SU-DHL-6 (cell line): ENCODE measurements at regions not wholly inside any gene's neighbourhood (a gene's known extent, or its start where the extent isn't known, plus 50 kb on each side); places are given as distances from the start of the nearest gene placed in this dataset.

Experiments
- H2AFZ ChIP-seq: fragments of 200-600 bp; sonication (generic); 2 replicates; pipeline ENCODE4 v1.6.1; 2014; ENCODE audit warnings: low read depth, mild to moderate bottlenecking, moderate library complexity, mixed read lengths, antibody characterized with exemption, low read length; ENCODE audit not compliant: severe bottlenecking
- H3F3A ChIP-seq: fragments of 200-600 bp; shearing (Covaris generic); 2 replicates; pipeline ENCODE4 v1.6.0; 2016; ENCODE audit warnings: antibody characterized with exemption, mild to moderate bottlenecking; ENCODE audit not compliant: insufficient read depth
- H3K27ac ChIP-seq: fragments of 200-600 bp; sonication (generic); 2 replicates; pipeline ENCODE4 v1.5.1; 2016; ENCODE audit warnings: low read depth, mild to moderate bottlenecking, low read length, moderate library complexity, mixed read lengths
- H3K27me3 ChIP-seq: fragments of 200-600 bp; sonication (generic), shearing (Covaris generic); 2 replicates; pipeline ENCODE4 v1.6.0; 2014; ENCODE audit warnings: mild to moderate bottlenecking, low read length
- H3K36me3 ChIP-seq: fragments of 200-600 bp; sonication (generic); 2 replicates; pipeline ENCODE4 v1.6.1; 2014; ENCODE audit warnings: mild to moderate bottlenecking, low read length, mixed read lengths
- H3K4me2 ChIP-seq: fragments of 300-600, 200-600 bp; shearing (Covaris generic), sonication (generic); 2 replicates; pipeline ENCODE4 v1.6.0; 2014; ENCODE audit warnings: low read length, low read depth, mild to moderate bottlenecking; ENCODE audit not compliant: poor library complexity, severe bottlenecking
- H3K4me3 ChIP-seq: fragments of 200-600 bp; sonication (generic); 2 replicates; pipeline ENCODE4 v1.5.1; 2014; ENCODE audit warnings: antibody characterized with exemption, low read length, mild to moderate bottlenecking, mixed read lengths; ENCODE audit not compliant: insufficient read depth, poor library complexity, severe bottlenecking
- H3K79me2 ChIP-seq: fragments of 200-600 bp; sonication (generic); 2 replicates; pipeline ENCODE4 v1.6.1; 2014; ENCODE audit warnings: mild to moderate bottlenecking, low read length, moderate library complexity; ENCODE audit not compliant: insufficient read depth
- H3K9ac ChIP-seq: fragments of 200-600 bp; sonication (generic); 2 replicates; pipeline ENCODE4 v1.7.0; 2014; ENCODE audit warnings: mild to moderate bottlenecking, low read length
- H3K9me2 ChIP-seq: fragments of 200-600 bp; sonication (generic); replicated peaks from 2 replicates; pipeline ENCODE4 v1.6.1; 2014; ENCODE audit warnings: low read length; ENCODE audit not compliant: insufficient read depth
- H3K9me3 ChIP-seq: fragments of 200-600 bp; sonication (generic); 2 replicates; pipeline ENCODE4 v1.6.1; 2014; ENCODE audit warnings: low read length, mixed read lengths; ENCODE audit not compliant: insufficient read depth
- H4K20me1 ChIP-seq: fragments of 200-600 bp; sonication (generic); 2 replicates; pipeline ENCODE4 v1.6.1; 2014; ENCODE audit warnings: low read depth, mild to moderate bottlenecking, antibody characterized with exemption, low read length, moderate library complexity, mixed read lengths
- EZH2phosphoT487 ChIP-seq: fragments of 200-600 bp; sonication (generic), shearing (Covaris generic); conservative IDR thresholded peaks from 2 replicates; pipeline ENCODE4 v1.6.1; 2018; ENCODE audit warnings: mild to moderate bottlenecking, antibody characterized with exemption, low read length, moderate library complexity, mixed read lengths
- TF ChIP-seq, protein P1 (sequence below): fragments of 200-600 bp; sonication (generic); IDR thresholded peaks from one replicate; pipeline ENCODE4 v1.5.1; 2017; ENCODE audit warnings: antibody characterized with exemption, mild to moderate bottlenecking, low read length, moderate library complexity; ENCODE audit not compliant: insufficient read depth, poor library complexity, severe bottlenecking

GRCh38 chr12:74408601-74409166 is 129.0 kb upstream of the ATXN7L3B start:
- Histone ChIP-seq H3K79me2 (no peaks in the 10 kb centered on the region), H3K4me3 (no peak overlapping the region), H2AFZ (no peak overlapping the region), H3F3A (no peaks in the 10 kb centered on the region), H3K36me3 (no peaks in the 10 kb centered on the region), H3K9ac (no peak overlapping the region), H3K4me2 (no peak overlapping the region), H3K27ac (no peak overlapping the region), H3K9me2 (no peaks in the 10 kb centered on the region), H3K9me3 (no peaks in the 10 kb centered on the region), H4K20me1 (no peaks in the 10 kb centered on the region), H3K27me3 (no peaks in the 10 kb centered on the region)
- TF ChIP-seq, protein P1, sequence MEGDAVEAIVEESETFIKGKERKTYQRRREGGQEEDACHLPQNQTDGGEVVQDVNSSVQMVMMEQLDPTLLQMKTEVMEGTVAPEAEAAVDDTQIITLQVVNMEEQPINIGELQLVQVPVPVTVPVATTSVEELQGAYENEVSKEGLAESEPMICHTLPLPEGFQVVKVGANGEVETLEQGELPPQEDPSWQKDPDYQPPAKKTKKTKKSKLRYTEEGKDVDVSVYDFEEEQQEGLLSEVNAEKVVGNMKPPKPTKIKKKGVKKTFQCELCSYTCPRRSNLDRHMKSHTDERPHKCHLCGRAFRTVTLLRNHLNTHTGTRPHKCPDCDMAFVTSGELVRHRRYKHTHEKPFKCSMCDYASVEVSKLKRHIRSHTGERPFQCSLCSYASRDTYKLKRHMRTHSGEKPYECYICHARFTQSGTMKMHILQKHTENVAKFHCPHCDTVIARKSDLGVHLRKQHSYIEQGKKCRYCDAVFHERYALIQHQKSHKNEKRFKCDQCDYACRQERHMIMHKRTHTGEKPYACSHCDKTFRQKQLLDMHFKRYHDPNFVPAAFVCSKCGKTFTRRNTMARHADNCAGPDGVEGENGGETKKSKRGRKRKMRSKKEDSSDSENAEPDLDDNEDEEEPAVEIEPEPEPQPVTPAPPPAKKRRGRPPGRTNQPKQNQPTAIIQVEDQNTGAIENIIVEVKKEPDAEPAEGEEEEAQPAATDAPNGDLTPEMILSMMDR = no peak
- no peak for TF ChIP-seq EZH2phosphoT487

DNA sequence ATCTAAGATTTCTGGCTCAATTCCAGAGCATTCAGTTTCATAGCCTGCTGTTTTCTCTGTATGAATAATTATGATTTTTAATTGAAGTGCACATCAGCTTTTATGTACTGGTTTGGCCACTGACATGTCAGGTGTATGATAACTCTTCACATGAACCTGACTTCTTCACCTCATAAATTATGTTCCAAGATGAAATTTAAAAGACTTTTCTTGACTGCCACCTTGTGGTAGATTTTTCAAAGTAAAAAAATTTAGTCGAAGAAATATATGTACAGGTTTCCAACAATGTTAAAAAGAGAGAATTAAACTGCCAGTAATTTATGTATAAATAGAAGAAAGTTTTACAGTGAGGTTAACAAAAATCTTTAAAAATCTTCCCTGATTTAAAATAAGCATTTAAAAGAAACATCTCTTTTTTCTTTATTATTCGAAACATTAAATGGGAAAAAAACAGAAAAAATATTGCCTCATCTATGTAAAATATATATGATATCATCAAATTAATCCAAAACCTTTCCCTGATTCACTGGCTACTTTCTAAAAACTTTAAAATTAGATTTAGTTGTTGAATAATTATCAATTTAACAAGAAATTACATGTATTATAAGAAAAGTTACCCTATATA is 124.9 kb upstream of the ATXN7L3B start:
- H3K4me2 ChIP-seq = no peak overlapping the region
- no peaks in the 10 kb centered on the region for H3K79me2 ChIP-seq
- no peaks in the 10 kb centered on the region for H3K9me3 ChIP-seq
- no peaks in the 10 kb centered on the region for H3K36me3 ChIP-seq
- H3K4me3 ChIP-seq = no peak overlapping the region
- H3K27me3 ChIP-seq = no peaks in the 10 kb centered on the region
- no peaks in the 10 kb centered on the region for H4K20me1 ChIP-seq
- H3K9ac ChIP-seq = no peak overlapping the region
- H2AFZ ChIP-seq = no peak overlapping the region
- no peak overlapping the region for H3K27ac ChIP-seq
- H3K9me2 ChIP-seq = no peaks in the 10 kb centered on the region
- TF ChIP-seq EZH2phosphoT487 = no peak
- TF ChIP-seq, protein P1 = peak; percentile 53
- no peaks in the 10 kb centered on the region for H3F3A ChIP-seq

- Histone ChIP-seq H3K9ac (no peak overlapping the region), H3K4me3 (no peak overlapping the region), H3F3A (no peaks in the 10 kb centered on the region), H3K4me2 (no peak overlapping the region), H3K27me3 (no peaks in the 10 kb centered on the region), H2AFZ (no peak overlapping the region), H3K36me3 (no peaks in the 10 kb centered on the region), H3K27ac (no peak overlapping the region), H3K79me2 (no peaks in the 10 kb centered on the region), H3K9me2 (no peaks in the 10 kb centered on the region), H4K20me1 (no peaks in the 10 kb centered on the region), H3K9me3 (no peaks in the 10 kb centered on the region)
- no peak for TF ChIP-seq EZH2phosphoT487
- TF ChIP-seq, protein P1 = peak; percentile 15
Measured at GRCh38 chr12:74415633-74416032, 122.0 kb upstream of the ATXN7L3B start.
